ENCODE measurements at regions not wholly inside any gene's neighbourhood (a gene's known extent, or its start where the extent isn't known, plus 50 kb on each side); places are given as distances from the start of the nearest gene placed in this dataset.
"Not testable (repeated sequence)": the region's sequence is repeated elsewhere in the genome, so short reads cannot be mapped to it uniquely, and the experiment has no call there.

DNA sequence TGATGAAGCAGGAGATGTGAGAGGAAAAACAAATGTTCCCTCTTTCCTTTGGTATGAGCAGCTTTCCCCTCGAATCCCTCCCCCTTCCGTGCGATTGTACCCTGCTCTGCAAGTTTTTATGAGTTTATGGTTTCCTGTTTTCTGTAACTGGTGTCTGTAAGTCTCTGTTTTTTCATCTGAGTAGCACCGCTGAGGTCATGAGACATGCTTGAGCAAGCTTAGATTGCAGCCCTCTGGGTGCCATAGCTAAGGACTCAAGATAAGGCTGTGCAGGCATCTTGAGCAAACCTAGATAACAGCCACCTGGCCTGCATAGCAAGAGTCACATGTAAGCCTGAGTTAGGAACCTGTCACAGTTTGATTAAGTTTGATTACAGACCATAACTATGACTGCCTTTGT is 165.2 kb upstream of the TGIF2LX start:
- H3K27me3 ChIP-seq (replicated peaks in 1 of 7); H3K36me3 ChIP-seq; H3K9me3 ChIP-seq; H3K4me3 ChIP-seq; H3K27ac ChIP-seq; intact Hi-C loops (cut with DNase I; ENCODE audit: low total_unique reads); DNase-seq; H3K4me1 ChIP-seq: not testable (repeated sequence)
- WGBS, 5 donors: 60 to 76% (median 69%) methylated on average over 3 to 4 of the region's 4 CpGs

DNA sequence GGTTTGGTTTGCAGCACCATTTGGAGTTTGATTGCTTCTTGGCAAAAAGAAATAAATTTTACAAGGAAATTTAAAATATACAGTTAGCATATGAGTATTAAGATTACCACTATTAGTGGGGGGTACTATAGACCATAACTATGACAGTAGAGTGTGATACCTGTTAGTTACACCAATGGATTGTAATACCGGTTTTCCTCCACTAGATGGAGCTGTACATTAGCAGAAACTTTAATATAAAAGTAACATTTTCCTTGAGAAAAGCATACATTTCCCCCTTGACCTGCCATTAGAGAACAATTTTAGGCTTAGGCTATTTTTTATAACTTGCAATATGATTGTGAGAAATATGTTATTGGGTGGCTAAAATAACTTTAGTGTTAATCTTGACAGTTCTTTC is 163.9 kb upstream of the TGIF2LX start:
- intact Hi-C loops (cut with DNase I; ENCODE audit: low total_unique reads); H3K4me3 ChIP-seq; H3K9me3 ChIP-seq; H3K27ac ChIP-seq; H3K4me1 ChIP-seq; H3K27me3 ChIP-seq (replicated peaks in 1 of 7); H3K36me3 ChIP-seq; DNase-seq: not testable (repeated sequence)
- 0% methylated on average over 1 of the region's 1 CpG for WGBS, 5 donors
- TF ChIP-seq CTCF (IDR thresholded peaks at IDR 0.05 in 8 of 11, conservative IDR thresholded peaks at IDR 0.05 in 3 of 11): peak in 8 of 11 experiments; percentile 13 to 62 (median 42)

DNA sequence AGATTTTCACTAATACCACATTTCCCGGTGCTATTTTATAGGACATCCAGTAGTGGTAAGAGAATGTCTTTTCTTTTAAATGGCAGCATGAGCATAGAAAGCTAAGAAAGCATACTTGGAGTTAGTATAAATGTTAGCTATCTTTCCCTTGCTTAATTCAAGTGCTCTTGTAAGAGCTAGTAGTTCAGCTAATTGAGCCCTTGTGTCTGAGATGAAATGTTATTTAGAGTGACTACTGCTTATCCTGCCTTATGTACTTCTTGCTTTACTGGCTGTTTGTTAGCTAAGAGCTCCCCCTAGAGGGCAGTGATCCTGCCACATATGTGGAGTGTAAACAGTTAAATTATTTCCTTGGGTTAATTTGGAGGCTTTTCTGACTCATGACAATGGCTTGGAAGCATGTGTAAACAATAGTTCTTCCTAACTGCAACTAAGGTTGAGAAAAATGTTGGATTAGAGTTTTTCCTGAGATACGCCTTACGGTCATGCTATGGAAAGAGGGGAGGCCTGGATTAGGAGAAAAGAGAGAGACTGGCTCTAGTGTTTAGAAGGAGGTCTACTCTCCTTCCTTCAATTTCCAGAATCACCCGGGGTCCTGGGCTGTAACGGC is 162.5 kb upstream of the TGIF2LX start:
- H3K27me3 ChIP-seq (replicated peaks in 1 of 7); H3K4me1 ChIP-seq; H3K27ac ChIP-seq; H3K4me3 ChIP-seq; H3K9me3 ChIP-seq; H3K36me3 ChIP-seq; DNase-seq; intact Hi-C loops (cut with DNase I; ENCODE audit: low total_unique reads): not testable (repeated sequence)
- 79 to 91% (median 86%) methylated on average over 4 to 5 of the region's 5 CpGs for WGBS, 5 donors

DNA sequence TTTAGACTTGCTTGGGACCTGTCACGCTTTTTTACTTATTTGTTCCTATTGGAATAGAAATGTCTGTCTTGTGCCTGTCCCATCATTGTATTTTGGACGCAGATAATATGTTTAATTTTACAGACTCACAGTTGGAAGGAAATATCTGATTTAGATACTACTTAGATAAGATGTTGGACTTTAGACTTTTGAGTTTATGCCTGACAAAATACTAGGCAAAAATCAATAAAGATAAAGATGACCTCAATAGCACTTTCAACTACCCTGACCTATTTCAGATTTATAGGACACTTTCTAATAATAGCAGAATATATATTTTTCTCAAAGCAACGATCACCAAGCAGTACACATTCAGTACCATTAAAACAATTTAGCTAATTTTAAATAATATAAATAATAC is 150.1 kb upstream of the TGIF2LX start:
- DNase-seq; H3K4me1 ChIP-seq; H3K36me3 ChIP-seq; H3K27me3 ChIP-seq (replicated peaks in 1 of 7); H3K4me3 ChIP-seq; H3K9me3 ChIP-seq; intact Hi-C loops (cut with DNase I; ENCODE audit: low total_unique reads); H3K27ac ChIP-seq: not testable (repeated sequence)
- WGBS, 5 donors: 49 to 93% (median 71%) methylated on average over 2 to 3 of the region's 3 CpGs

- H3K4me3 ChIP-seq; H3K27me3 ChIP-seq (replicated peaks in 1 of 7); intact Hi-C loops (cut with DNase I; ENCODE audit: low total_unique reads); DNase-seq; H3K27ac ChIP-seq; H3K36me3 ChIP-seq; H3K9me3 ChIP-seq; H3K4me1 ChIP-seq: not testable (repeated sequence)
- WGBS, 5 donors: 85 to 100% (median 90%) methylated on average over 3 of the region's 3 CpGs
Observed at GRCh38 chrX:89811440-89811839, 110.3 kb upstream of the TGIF2LX start.

- H3K27ac ChIP-seq; DNase-seq; H3K36me3 ChIP-seq; H3K4me1 ChIP-seq; intact Hi-C loops (cut with DNase I; ENCODE audit: low total_unique reads); H3K9me3 ChIP-seq; H3K4me3 ChIP-seq; H3K27me3 ChIP-seq (replicated peaks in 1 of 7): not testable (repeated sequence)
- 84 to 89% (median 85%) methylated on average over 6 of the region's 6 CpGs for WGBS, 5 donors
Observed at GRCh38 chrX:89839723-89840122, 82.0 kb upstream of the TGIF2LX start.

- H3K27ac ChIP-seq; H3K9me3 ChIP-seq; H3K4me3 ChIP-seq; H3K27me3 ChIP-seq (replicated peaks in 1 of 7); intact Hi-C loops (cut with DNase I; ENCODE audit: low total_unique reads); H3K36me3 ChIP-seq; H3K4me1 ChIP-seq: not testable (repeated sequence)
- DNase-seq: peak; percentile 28
- WGBS, 5 donors: 7 to 24% (median 23%) methylated on average over 3 to 4 of the region's 4 CpGs
- peak in 2 of 11 experiments; percentile 35 to 37 for TF ChIP-seq CTCF (IDR thresholded peaks at IDR 0.05 in 8 of 11, conservative IDR thresholded peaks at IDR 0.05 in 3 of 11)
Observed at GRCh38 chrX:89871662-89872061, 50.0 kb upstream of the TGIF2LX start.

Data from spleen (tissue), 11 donors.